GM12892 (cell line): ENCODE measurements at regions not wholly inside any gene's neighbourhood (a gene's known extent, or its start where the extent isn't known, plus 50 kb on each side); places are given as distances from the start of the nearest gene placed in this dataset.

Experiments used
- POLR2A ChIP-seq: IDR thresholded peaks from 2 replicates; pipeline ENCODE4 v1.6.1; 2011; ENCODE audit warnings: low read depth, low read length, control low read depth
- POLR2AphosphoS5 ChIP-seq: IDR thresholded peaks from 2 replicates; pipeline ENCODE4 v1.6.1; 2011; ENCODE audit warnings: low read depth, low read length, control low read depth

DNA sequence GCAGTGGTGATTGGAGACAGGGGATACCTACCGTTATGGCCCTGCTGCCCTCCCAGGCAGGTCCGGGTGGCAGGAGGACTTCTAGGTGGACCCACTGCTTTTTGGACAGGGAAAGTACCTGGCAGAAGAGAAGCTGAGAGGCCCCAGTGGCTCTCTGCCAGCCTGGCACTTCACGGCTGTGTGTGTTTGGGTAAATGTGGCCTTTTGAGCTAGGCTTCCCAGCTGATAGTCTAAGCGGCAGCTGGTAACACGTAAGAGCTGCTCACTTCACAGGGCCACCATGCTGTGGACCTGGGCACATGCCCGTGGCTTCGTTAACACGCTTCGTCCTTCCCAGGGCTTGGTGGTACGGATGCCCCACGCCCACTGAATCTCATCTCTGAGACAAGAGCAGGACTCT lies 92.0 kb upstream of the CLCN4 start:
- TF ChIP-seq POLR2AphosphoS5 (no peak), POLR2A (no peak)
